OCI-LY3 (cell line): ENCODE measurements at regions not wholly inside any gene's neighbourhood (a gene's known extent, or its start where the extent isn't known, plus 50 kb on each side); places are given as distances from the start of the nearest gene placed in this dataset.
"Not testable (repeated sequence)": the region's sequence is repeated elsewhere in the genome, so short reads cannot be mapped to it uniquely, and the experiment has no call there.

ENCODE experiments used
- H2AFZ ChIP-seq: fragments of 200-600, 300-600 bp; shearing (Covaris generic); 2 replicates; pipeline ENCODE4 v1.6.0; 2014; ENCODE audit warnings: antibody characterized with exemption, low read depth, low read length
- H3K27ac ChIP-seq: fragments of 200-600, 300-600 bp; sonication (generic); 2 replicates; pipeline ENCODE4 v1.5.1; 2014; ENCODE audit warnings: mild to moderate bottlenecking, low read length, moderate library complexity, mixed read lengths
- H3K27me3 ChIP-seq: fragments of 200-600, 300-600 bp; sonication (generic); 2 replicates; pipeline ENCODE4 v1.6.1; 2014; ENCODE audit warnings: low read depth, low read length, mixed read lengths
- H3K36me3 ChIP-seq: fragments of 200-600, 300-600 bp; sonication (generic); replicated peaks from 2 replicates; pipeline ENCODE3; 2014; ENCODE audit warnings: low read depth, low read length, mixed read lengths
- H3K4me1 ChIP-seq: fragments of 300-600, 200-600 bp; sonication (generic); 2 replicates; pipeline ENCODE4 v1.6.1; 2014; ENCODE audit warnings: low read length, mixed read lengths
- H3K4me2 ChIP-seq: fragments of 200-600, 300-600 bp; sonication (generic); 2 replicates; pipeline ENCODE4 v1.6.1; 2014; ENCODE audit warnings: low read length, mixed read lengths
- H3K4me3 ChIP-seq: fragments of 300-600, 200-600 bp; sonication (generic); 2 replicates; pipeline ENCODE4 v1.5.1; 2014; ENCODE audit warnings: antibody characterized with exemption, mild to moderate bottlenecking, low read length, moderate library complexity
- H3K79me2 ChIP-seq: fragments of 300-600, 200-600 bp; shearing (Covaris generic); 2 replicates; pipeline ENCODE4 v1.6.1; 2014; ENCODE audit warnings: mild to moderate bottlenecking, low read length, mixed read lengths
- H3K9ac ChIP-seq: fragments of 300-600, 200-600 bp; shearing (Covaris generic); 2 replicates; pipeline ENCODE4 v1.6.0; 2014; ENCODE audit warnings: mild to moderate bottlenecking, low read length, moderate library complexity
- H3K9me3 ChIP-seq: fragments of 200-600, 300-600 bp; shearing (Covaris generic); 2 replicates; pipeline ENCODE4 v1.6.1; 2014; ENCODE audit warnings: low read length, mixed read lengths; ENCODE audit not compliant: insufficient read depth
- H4K20me1 ChIP-seq: fragments of 200-600, 300-600 bp; sonication (generic); 2 replicates; pipeline ENCODE4 v1.6.1; 2016; ENCODE audit warnings: low read length, mixed read lengths; ENCODE audit not compliant: insufficient read depth
- EZH2phosphoT487 ChIP-seq: fragments of 200-600 bp; shearing (Covaris generic); IDR thresholded peaks from 2 replicates; pipeline ENCODE4 v1.6.1; 2018; ENCODE audit warnings: antibody characterized with exemption, mixed run types, low read depth
- TF ChIP-seq, protein P1 (sequence below): fragments of 200-600, 300-600 bp; sonication (generic); IDR thresholded peaks from 2 replicates; pipeline ENCODE4 v1.5.1; 2014; ENCODE audit warnings: antibody characterized with exemption, low read length, low read depth

DNA sequence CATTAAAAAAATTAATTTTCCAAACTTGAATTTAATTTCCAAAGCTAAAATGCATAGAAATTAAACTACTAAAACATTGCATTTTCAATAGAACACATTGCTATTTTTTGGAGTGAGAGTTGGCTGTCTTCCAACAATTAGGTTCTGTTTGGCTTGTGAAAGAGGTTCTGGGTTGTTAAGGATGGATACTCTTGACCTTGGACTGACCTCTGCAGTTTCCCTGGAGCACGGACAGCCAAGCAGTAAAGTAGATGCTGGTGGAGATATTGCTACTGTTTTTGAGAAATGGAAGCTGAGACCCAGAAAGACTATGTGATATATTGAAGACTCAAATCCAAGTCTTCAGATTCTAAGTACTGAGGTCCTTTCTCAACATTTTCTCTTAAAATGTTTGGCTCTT, 95.9 kb upstream of the CHD6 start:
- H3K4me1 ChIP-seq = no peaks in the 10 kb centered on the region

DNA sequence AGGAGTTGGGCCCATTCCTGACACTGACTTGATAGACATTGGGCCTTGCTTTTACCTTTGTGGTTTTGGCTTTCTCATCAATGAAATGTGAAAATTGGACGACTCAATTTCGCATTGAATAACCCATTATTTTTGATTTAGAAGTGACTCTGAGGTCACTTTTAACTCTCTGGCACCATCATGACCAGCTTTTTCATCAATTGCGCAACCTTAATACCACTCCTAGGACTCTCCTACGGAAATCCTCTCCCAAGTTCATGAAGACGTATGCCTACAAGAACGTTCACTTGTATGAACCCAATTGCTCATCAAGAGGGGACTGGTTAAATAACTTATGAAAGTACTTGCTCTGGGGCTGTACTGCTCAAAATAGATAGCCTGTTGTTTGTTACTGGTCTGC, 86.7 kb upstream of the CHD6 start:
- Histone ChIP-seq H3K36me3 (no peaks in the 10 kb centered on the region), H3K4me3 (no peak overlapping the region), H4K20me1 (no peaks in the 10 kb centered on the region), H3K9ac (no peak overlapping the region), H2AFZ (no peak overlapping the region), H3K4me1 (no peaks in the 10 kb centered on the region), H3K27me3 (no peaks in the 10 kb centered on the region), H3K79me2 (no peaks in the 10 kb centered on the region), H3K4me2 (no peak overlapping the region), H3K9me3 (no peaks in the 10 kb centered on the region), H3K27ac (no peak overlapping the region)
- no peak for TF ChIP-seq EZH2phosphoT487
- TF ChIP-seq, protein P1, sequence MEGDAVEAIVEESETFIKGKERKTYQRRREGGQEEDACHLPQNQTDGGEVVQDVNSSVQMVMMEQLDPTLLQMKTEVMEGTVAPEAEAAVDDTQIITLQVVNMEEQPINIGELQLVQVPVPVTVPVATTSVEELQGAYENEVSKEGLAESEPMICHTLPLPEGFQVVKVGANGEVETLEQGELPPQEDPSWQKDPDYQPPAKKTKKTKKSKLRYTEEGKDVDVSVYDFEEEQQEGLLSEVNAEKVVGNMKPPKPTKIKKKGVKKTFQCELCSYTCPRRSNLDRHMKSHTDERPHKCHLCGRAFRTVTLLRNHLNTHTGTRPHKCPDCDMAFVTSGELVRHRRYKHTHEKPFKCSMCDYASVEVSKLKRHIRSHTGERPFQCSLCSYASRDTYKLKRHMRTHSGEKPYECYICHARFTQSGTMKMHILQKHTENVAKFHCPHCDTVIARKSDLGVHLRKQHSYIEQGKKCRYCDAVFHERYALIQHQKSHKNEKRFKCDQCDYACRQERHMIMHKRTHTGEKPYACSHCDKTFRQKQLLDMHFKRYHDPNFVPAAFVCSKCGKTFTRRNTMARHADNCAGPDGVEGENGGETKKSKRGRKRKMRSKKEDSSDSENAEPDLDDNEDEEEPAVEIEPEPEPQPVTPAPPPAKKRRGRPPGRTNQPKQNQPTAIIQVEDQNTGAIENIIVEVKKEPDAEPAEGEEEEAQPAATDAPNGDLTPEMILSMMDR = no peak

More for the DNA sequence above, 95.9 kb upstream of the CHD6 start:
- no peak for TF ChIP-seq EZH2phosphoT487
- TF ChIP-seq, protein P1 = no peak
- H3K79me2 ChIP-seq = no peaks in the 10 kb centered on the region
- no peaks in the 10 kb centered on the region; the same call in 1 of the 2 replicates for H3K9me3 ChIP-seq
- H3K4me3 ChIP-seq = no peak overlapping the region
- peaks cover 35% of the 10 kb centered on the region for H3K27me3 ChIP-seq
- no peak overlapping the region for H3K27ac ChIP-seq
- H3K4me2 ChIP-seq = no peak overlapping the region
- no peaks in the 10 kb centered on the region for H3K36me3 ChIP-seq
- H3K9ac ChIP-seq = no peak overlapping the region
- no peaks in the 10 kb centered on the region for H4K20me1 ChIP-seq
- H2AFZ ChIP-seq = no peak overlapping the region

DNA sequence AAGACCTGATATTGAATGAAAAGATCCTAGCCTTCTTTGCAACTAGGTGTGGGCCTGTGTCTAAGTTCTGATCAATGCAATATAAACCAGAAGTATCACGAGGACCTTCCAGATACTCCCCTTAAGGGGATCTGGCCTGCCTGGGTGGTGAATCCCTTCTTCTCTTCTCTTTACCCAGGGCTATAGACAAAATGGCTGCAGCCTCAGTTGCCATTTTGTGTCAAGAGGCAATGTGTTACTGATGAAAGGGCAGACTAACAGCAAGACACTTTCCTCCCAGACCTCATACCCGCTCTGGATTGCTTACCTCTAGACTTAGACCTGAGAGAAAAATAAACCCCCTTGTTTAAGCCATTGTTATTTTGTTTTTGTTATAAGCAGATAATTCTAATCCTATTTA, 84.5 kb upstream of the CHD6 start:
- H2AFZ ChIP-seq = no peak overlapping the region
- TF ChIP-seq EZH2phosphoT487 = no peak
- TF ChIP-seq, protein P1 = no peak
- no peak overlapping the region for H3K4me2 ChIP-seq
- no peak overlapping the region for H3K9ac ChIP-seq
- no peaks in the 10 kb centered on the region for H4K20me1 ChIP-seq
- H3K27ac ChIP-seq = no peak overlapping the region
- H3K36me3 ChIP-seq = no peaks in the 10 kb centered on the region
- H3K4me1 ChIP-seq = no peaks in the 10 kb centered on the region
- H3K27me3 ChIP-seq = no peaks in the 10 kb centered on the region
- no peaks in the 10 kb centered on the region for H3K9me3 ChIP-seq
- no peaks in the 10 kb centered on the region for H3K79me2 ChIP-seq
- no peak overlapping the region for H3K4me3 ChIP-seq

DNA sequence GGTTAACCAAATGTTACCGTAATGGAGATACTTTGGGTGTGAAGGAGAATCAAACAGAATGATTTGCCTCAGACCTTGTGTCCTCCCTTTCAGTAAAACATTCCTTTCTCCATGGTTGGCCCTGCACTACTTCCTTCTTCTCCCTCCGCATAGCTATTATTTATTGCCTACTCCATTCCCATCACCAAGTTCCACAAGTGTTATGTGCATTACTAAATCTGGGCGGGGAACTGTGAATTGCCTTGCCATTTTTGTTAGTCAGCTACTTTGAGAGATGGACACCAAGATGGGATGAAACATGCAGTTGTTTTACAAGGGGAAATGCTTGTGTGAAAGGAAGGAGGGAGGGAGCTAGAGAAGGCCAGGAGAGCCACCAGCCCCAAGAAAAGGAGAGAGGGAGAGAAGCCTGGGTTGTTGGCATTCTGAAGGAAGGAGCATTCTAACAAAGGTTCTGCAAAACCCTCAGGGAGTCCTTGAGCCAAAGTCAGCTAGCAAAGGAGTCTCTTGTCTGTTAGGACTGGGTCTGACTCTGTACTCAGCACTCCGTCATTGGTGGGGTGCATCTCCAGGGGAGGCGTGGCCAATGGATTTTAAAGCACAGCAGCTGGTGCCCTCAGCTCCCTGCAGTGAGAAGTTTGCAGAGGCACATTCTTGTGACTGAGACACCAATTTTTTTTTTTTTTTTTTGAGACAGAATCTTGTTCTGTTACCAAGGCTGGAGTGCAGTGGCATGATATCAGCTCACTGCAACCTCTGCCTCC, 83.6 kb upstream of the CHD6 start:
- no peak overlapping the region for H3K4me2 ChIP-seq
- no peaks in the 10 kb centered on the region for H3K9me3 ChIP-seq
- TF ChIP-seq EZH2phosphoT487 = no peak
- TF ChIP-seq, protein P1 = no peak
- H3K27ac ChIP-seq = no peak overlapping the region
- no peak overlapping the region for H3K4me3 ChIP-seq
- no peaks in the 10 kb centered on the region for H3K4me1 ChIP-seq
- H3K79me2 ChIP-seq = no peaks in the 10 kb centered on the region
- H3K36me3 ChIP-seq = no peaks in the 10 kb centered on the region
- no peaks in the 10 kb centered on the region for H4K20me1 ChIP-seq
- no peak overlapping the region for H3K9ac ChIP-seq
- H3K27me3 ChIP-seq = peaks cover 6% of the 10 kb centered on the region; the same call in 1 of the 2 replicates
- H2AFZ ChIP-seq = no peak overlapping the region

DNA sequence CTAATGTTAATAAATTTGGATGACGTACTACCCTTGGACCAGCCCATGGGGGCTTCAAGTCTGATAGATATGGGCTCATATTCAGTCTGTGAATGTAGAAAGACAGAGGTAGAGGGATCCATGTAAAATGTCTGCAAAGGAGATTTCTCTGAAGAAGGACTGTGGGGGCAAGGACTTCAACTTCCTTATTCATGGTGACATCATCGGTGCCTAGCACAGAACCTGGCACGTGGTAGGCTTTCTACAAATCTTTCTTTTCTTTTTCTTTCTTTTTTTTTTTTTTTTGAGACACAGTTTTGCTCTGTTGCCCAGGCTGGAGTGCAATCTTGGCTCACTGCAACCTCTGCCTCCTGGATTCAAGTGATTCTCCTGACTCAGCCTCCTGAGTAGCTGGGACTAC, 81.5 kb upstream of the CHD6 start:
- not testable (repeated sequence) for H3K4me2 ChIP-seq, H3K36me3 ChIP-seq, H4K20me1 ChIP-seq, H2AFZ ChIP-seq, H3K27ac ChIP-seq, H3K4me1 ChIP-seq, H3K79me2 ChIP-seq, H3K9ac ChIP-seq, H3K4me3 ChIP-seq, H3K9me3 ChIP-seq
- peaks cover 15% of the 10 kb centered on the region; the same call in 1 of the 2 replicates for H3K27me3 ChIP-seq
